ENCODE measurements at regions not wholly inside any gene's neighbourhood (a gene's known extent, or its start where the extent isn't known, plus 50 kb on each side); places are given as distances from the start of the nearest gene placed in this dataset.

GRCh38 chr3:103589770-103590169, 1155.0 kb downstream of the ZPLD1 start:
- TF ChIP-seq CTCF (IDR thresholded peaks at IDR 0.05) (no peak), POLR2AphosphoS5 (IDR thresholded peaks at IDR 0.05; ENCODE audit: low read depth, low read length) (no peak), REST (IDR thresholded peaks at IDR 0.05; ENCODE audit: insufficient read depth in 1 of 2, low read depth in 2 of 2, low read length in 1 of 2) (no peak), SIN3A (IDR thresholded peaks at IDR 0.05; ENCODE audit: borderline replicate concordance, insufficient read depth, low read depth, low read length) (no peak), TCF7L2 (IDR thresholded peaks at IDR 0.05; ENCODE audit: low read depth, low read length) (no peak)
